HG03039 (cell line): ENCODE measurements at regions not wholly inside any gene's neighbourhood (a gene's known extent, or its start where the extent isn't known, plus 50 kb on each side); places are given as distances from the start of the nearest gene placed in this dataset.

Experiments
- ATAC-seq: cut with Tn5 transposase; IDR thresholded peaks from one replicate; pipeline ENCODE4 v1.9.1; 2021; ENCODE audit warnings: mild to moderate bottlenecking, moderate library complexity; ENCODE audit not compliant: unreplicated experiment

DNA sequence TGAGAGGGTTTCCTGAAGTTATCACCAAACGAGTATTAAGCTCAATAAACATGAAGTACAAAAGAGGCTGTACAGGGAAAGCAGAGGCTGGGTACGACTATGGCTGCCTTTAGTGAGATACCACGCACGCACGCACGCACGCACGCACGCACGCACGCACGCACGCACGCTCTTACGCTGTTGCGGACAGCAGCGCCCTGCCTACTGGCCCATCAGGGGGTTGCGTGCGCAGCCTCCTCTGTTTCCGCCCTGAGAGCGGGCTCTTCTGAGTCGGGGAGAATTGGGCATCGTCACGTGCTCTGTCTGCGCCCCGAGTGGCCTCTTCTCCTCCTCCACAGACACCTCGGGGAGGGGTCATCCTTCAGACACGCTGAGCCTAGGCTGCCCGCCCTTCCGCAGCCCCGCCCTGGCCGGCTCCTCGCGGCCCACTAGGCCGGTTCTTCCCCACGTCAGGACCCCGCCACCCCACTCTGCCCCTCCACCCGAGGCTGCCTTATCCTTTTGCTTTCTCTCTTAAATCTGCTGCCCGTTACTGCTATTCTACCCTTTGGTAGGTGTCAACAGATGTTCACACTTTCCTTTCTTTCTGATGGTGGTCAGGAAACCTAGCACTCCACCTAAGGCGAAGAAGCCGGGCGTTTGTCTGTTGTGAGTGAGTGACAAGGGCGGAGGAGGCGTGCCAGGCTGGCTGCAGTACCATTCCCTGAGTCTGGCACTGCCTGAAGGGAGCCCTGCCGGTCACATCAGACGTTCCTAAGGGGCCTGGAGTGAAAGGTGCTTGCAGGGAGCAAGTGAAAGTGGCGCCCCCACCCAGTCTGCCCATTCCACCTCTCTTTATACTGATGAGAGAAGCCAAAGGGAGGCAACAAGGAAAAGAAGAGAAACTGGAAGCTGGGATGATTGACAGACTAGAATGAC lies 300.4 kb upstream of the B3GAT1 start:
- no peak for ATAC-seq

DNA sequence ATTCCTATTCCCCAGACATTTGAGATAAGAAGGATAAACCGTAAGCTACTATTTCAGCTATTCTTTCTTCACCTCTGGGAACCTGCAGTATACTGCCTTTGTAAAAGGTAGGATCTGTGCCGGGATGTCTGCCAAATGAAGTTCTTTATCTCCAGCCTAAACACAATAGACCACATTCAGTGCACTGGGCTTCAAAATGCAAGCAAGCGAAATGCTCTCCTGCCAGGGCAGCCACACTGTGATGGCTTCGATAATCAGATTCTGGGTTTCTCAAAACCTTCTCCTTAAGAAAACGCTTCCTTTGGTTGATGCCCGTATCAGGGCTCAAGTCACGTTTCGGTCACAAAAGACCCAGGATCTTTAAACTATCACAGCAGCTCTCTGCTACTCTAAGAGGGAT lies 299.5 kb upstream of the B3GAT1 start:
- ATAC-seq, result no peak

DNA sequence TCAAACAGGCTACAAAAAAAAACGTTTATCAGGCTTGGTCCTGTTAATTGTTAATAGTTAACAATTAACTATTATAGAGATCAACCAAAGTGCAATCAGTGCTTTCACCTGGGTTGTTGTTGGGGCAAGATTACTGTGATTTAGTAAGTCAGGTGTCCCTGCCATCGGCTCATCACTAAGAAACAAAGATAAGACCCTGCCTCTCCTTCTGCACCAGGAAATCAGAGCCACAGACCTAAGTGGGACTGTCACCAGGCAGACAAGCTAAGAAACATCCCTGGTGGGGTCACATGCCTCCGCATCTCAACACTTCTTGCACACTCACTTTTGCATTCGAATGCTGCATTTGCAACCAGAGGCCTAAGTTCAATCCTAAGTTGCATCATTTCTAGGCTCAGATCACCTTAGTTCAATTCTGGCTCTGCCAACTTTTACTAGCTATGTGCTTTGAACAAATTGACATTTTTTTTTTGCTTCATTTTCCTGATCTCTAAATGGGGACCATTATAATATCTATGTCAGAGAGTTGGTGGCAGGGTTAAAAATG lies 298.9 kb upstream of the B3GAT1 start:
- ATAC-seq, result no peak

DNA sequence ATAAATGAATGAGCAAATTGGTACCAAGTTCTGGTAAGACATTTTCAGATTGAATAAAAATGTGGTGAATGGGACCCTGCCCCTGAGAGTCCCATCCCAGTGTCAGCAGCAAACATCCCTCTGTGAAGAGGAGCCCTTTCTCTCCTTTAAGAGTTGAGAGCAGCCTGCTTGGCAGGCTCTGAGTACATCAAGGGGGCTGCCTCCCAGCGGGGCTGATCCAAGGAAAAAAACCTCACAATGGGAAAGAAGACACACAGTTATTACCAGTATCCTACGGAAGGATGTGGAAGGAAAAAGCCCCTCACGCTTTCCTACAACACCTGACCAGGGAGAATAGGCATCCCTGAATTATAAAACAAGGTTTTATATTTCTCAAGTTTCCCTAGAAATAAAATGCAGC lies 293.8 kb upstream of the B3GAT1 start:
- no peak for ATAC-seq

DNA sequence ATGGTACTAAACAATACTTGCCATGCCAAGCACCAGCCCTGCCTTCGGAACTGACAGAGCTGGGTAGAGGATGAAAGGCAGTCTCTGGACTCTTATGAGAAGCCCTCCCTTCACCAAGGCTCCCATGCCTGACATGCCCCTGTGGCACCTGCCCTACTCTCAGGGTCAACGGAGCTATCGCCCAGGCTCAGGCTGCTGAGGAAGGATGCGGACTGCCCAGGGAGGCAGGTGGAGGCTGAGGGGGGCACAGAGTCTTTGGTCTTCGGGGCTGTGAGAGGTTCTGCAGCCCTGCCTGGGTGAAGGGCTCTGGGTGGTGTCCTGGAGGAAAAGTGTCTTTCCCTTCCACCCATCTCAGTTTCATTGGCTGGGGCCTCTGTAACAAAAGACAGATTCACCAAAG lies 290.8 kb upstream of the B3GAT1 start:
- ATAC-seq, result no peak

DNA sequence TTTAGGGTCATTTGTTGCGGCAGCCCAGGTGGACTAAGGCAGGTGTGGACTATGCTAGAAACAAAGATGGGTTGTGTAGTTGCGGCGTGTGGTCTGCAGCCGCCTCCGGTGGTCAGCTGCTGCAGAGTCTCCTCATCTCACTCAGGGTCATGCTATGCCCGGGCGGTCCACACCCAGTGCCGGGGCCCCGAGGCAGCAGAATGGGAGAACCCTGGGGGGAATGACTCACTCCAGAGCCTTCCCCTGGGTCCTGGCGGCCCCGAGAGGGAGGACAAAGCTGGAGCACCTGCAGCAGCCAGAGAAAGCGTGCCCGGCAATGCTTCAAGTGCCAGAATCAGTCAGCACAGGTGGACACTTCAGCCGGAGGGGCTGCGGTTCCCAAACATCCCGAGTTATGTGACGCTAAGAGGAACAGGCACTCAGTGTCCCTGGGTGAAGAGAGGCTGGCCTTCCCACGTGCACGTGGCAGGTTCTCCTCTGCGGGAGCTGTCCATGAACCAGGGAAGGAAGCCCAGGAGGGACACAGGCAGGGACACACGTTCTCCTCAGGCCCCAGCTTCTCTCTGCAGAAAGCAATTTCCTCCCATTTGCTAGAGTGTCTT lies 289.6 kb upstream of the B3GAT1 start:
- ATAC-seq, result no peak

DNA sequence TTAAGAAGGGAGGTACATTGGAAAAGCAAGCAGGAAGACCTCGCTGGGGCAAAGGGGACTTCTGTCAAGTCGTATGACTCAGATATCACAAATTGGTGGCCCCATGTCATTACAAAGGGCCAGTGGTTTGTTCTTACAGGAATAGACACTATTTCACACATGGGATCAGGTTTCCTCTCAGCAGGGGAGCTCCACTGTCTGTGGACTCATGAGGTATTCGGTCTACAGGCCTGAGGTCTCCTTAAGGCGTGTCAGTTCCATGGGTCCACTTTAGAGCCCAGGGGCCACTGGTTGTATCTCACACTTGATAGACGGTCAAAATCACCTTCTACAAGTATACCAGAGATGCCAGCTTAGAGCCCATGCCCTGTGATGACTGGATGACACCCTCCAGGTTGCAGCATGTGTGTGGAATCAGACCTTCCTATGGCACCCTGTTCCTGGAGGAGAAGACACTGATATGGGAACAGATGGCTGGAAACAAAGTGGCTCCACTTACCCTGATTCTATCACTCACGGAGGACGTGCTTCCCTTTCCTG lies 288.1 kb upstream of the B3GAT1 start:
- no peak for ATAC-seq

DNA sequence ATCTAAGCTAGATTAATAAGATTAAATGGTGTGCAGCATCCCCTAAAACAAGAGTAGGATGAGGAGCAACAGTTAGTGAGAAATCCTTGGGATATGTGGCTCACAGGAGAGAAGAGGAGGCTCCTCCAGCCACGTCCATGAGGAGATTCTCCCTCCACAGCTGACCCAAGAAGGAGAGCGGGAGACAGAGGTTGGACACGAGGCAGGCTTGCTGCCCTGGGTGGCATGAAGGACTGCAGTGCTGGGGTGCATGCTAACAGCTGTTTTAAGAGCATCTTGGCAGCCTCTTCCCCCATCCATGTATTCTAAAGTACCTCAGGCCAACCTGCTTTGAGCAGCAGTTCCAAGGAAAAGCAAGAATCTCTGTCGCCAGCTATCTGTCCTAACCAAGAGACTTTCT lies 284.4 kb upstream of the B3GAT1 start:
- no peak for ATAC-seq

DNA sequence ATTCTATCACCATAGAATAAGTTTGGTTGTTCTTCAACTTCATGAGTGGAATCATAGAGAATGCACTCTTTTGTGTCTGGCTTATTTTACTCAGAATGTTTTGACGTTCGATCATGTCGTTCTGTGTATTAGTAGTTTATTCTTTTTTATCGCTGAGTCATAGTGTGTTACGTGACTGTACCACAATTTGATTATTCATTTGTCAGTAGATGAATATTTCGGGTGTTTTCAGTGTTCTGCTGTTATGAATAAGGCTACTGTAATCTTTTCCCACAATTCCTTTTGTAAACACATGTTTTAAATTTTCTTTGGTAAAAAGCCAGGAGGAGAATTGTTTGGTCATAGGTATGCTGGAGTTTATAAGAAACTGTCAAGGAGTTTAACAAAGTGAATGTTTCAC lies 279.9 kb upstream of the B3GAT1 start:
- no peak for ATAC-seq

DNA sequence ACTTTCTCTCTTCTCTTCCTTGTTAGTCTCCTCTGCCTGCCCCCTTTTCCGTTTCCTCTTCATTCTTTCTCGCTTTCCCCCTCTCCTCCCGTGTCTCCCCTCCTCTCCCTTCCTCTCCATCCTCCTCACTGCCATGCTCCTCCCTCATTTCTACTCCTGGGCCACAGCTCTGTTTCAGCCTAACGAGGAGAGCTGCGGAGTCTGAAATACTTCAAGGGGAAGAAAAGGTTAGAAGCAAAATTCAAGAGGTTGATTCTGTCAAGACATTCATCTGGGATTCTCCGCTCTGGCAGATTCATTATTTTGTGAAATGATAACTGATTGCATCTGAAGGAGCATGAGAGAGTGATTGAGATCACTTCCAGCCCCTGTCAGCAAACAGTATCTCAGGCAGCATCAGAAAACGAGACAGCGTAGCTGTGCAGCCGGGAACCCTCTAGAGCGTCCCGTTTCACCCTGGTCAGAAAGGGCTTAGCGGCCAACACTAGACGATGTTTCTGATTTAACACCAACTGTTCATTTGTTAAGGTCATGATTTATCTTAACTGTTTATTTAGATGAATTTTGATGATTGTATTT lies 279.3 kb upstream of the B3GAT1 start:
- no peak for ATAC-seq

DNA sequence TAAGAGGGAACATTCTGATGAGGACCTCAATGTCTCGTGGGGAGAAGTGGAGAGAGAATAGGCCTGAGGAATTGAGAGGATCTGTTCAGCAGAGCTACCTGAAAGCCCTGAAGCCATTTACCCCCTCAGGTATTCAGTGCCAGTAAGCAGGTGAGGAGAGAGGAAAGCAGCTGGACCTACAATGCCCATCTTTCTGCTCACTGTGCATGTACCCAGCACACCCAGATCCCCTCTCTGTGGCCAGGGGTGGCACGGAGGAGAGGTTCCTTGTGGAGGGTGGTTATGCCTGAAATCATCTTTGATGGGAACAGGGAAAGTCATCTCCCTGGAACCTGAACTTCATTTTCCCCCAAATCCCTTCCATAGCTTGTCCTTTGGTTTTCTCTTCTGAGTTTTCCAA lies 277.8 kb upstream of the B3GAT1 start:
- no peak for ATAC-seq

DNA sequence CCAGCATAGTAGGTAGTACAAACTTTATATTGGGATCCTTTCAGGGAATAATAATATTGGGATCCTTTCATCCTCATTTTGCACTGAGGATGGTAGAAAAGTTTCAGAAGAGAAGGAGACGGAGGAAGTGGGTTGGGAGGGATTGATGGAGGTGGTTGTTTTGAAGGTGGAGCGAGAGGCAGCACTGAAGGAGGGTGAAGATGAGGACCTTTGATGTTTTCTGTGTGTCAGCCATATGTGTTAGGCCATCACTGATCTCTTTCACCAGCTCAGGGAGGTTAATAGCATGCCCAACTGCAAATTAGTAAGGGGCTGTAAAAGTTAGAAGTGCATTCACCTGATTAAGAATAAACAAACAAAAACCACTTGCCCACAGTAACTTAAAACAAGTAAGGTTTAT lies 275.5 kb upstream of the B3GAT1 start:
- ATAC-seq, result no peak

DNA sequence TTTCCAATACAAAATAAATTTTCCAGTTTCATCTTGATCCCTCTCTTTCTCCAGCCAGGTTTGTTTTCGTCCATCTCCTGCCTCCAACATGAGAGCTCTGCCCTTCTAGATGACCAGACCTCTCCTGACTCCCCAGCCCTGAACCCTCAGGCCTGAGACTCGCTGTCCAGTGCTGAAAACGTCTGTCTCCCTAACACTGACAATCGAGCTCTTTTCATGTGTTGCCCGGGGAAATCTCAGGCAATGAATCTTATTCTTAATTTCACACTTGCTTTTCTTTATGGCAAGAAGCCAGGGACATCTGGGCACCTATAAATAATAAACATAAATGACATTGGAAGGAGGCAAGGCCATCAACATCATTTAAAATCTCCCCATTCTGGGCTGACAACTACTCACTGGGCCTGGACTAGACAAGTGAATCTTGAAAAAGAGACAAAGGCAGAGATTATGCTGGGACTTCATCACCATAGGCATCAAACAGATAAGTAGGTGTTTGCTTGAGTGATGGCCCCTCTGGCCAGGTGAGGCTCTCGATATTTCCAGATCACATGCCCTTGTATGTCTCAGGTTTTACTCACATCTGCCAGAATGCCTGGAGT lies 274.5 kb upstream of the B3GAT1 start:
- ATAC-seq, result no peak

DNA sequence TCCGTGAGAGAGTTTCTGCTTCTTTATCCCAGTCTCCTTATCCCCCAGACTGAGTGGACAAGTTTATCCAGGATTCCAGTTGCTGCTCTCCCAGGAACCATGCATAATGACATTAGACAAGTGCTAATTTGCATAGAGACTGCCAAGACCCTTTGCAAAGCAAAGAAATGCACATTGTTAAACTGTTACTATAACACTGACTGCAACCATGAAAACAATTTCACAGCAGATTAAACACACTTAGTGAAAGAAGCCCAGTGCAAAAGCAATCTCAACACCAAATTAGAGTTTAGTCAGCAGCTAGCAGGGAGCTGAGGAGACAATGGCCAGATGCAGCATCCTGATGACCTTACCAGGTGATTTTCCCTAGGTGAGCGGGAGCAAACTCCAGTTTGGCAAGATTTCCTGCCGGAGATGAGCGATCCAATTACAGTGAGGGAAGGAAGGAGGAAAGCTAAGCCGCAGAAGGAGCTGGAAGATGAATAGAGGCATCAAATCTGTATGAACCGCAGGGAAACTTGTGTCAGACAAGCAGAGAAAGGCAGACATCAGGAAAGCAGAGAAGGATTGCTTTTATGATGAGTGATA lies 273.8 kb upstream of the B3GAT1 start:
- no peak for ATAC-seq

DNA sequence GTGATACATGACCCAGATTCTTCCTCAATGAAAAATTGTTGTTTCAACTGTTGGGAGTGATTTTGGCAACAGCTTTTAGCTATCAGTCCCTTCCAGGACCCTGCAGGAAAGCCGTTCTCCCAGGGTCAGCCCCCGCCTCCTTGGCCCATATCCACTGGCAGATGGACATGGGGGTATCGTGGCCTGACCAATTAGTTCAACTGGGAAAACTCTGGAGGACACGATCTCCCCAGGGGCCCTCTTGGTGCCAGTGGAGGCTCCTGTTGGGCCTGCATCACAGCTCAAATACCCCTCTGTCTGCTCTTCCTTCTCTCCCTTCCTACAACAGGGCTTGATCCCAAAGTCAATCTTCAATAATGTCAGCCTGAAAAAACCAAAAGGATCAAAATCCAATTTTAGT lies 272.5 kb upstream of the B3GAT1 start:
- ATAC-seq, result no peak

DNA sequence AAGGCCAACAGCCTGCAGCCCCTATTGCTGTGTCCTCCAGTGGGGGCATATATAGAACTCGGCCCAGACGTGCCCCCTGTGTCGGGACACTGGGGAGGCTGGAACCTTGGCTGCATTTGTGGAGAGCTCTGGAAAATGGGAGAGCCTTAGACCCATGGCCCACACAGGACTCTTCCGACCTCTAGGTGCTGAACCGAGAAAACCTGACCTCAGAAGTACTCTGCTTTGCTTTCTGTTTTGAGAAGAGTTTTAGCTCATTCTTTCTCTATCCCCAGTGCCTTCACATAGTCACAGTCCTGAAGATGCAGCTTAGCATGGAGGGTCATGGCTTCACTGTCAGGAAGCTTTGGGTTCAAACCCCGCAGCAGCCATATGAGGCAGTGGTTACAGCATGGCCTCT lies 271.8 kb upstream of the B3GAT1 start:
- ATAC-seq, result no peak

DNA sequence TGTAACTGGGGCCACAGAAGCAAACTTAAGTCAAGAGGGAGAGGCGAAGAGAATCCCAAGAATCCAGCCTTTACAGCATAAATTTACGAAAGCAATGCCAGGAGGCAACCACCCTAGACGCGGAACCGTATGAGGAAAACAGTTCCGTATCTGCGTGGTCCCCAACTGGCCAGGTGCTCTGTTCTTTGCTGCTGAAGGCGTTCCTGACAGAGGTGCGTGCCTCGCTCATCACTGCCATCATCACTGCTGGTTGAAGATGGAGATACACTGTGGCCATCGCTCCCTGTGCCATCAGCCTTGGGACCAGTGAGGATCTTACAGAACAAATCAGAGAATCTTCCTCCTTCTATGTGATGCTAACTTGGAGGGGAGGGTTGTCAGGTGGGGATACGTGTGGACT lies 270.5 kb upstream of the B3GAT1 start:
- ATAC-seq, result no peak

DNA sequence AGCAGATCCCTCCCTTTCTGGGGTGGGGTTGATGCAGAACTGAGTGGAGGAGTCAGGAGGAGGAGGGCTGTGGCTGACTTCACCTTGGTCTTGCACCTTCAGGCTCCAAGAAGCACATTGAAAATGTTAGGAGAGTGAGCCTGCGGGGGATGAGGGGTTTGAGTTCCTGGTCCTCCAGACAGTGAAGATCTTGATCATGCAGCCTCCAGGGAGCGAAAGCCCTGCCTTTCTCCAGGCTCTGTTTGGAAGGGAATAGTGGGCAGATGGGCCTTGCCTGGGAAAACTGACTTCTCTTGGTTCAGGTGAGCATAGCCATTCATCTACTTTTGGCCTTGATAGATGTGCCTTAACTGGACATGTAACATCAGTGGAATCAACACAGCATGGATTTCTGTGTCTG lies 267.6 kb upstream of the B3GAT1 start:
- no peak for ATAC-seq

DNA sequence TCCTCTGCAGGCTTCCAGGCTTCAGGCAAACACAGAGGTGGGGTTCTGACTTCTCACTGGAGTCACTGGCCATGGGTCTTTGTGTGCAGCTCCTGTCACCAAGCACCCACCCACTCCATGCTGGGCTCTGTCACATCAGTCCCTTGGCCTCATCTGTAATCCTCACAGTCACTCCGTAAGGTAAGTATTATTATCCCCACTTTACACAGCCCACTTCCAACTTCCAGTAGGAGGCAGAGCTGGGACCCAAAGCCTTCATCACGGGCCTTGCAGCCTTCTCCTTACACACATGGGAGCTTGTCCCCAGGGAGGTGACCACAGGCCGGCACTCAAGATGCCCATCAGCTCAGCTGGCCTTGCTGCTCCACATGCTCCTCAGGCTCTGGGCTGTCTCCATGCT lies 266.7 kb upstream of the B3GAT1 start:
- ATAC-seq, result no peak

DNA sequence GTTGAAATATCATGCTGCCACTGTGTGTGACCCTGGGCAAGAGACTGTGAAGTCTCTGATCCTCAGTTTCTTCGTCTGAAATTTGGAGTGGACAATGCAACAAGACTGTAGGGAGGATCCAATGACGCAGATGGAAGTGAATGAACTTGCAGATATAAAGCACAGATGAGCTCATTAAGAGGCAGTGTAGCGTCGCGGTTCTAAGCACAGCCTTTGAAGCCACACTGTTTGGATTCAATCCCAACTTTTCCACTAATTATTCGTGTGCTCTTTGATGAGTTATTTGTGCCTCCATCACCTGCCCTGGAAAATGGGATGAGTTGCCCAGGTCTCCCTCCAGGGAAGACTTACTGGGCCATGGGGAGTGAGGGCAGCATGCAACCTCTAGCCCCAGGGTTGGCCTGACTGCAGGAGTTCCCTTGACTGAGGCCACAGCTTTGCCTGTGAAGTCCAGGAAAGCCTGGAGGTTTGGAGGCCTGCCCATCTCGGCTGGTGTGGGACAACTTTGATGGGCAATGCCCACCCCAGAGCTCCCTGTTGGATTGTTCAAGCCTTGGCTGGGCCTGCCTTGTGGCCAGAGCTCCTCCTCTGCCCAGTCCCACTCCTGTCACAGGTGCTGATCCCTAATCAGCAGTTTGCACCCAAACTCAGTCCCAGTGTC lies 266.0 kb upstream of the B3GAT1 start:
- no peak for ATAC-seq
